ENCODE measurements at regions not wholly inside any gene's neighbourhood (a gene's known extent, or its start where the extent isn't known, plus 50 kb on each side); places are given as distances from the start of the nearest gene placed in this dataset.

- no peak for DNase-seq
These were observed 1752.9 kb downstream of the MAT2B start for GRCh38 chr5:165258197-165258771.

GRCh38 chr5:165260426-165260825 is 1755.0 kb downstream of the MAT2B start:
- DNase-seq, result no peak

GRCh38 chr5:165263536-165263935 is 1758.1 kb downstream of the MAT2B start:
- DNase-seq, result no peak

GRCh38 chr5:165266939-165267338 is 1761.5 kb downstream of the MAT2B start:
- no peak for DNase-seq

- no peak for DNase-seq
These were observed 1767.0 kb downstream of the MAT2B start for GRCh38 chr5:165272436-165272835.

DNA sequence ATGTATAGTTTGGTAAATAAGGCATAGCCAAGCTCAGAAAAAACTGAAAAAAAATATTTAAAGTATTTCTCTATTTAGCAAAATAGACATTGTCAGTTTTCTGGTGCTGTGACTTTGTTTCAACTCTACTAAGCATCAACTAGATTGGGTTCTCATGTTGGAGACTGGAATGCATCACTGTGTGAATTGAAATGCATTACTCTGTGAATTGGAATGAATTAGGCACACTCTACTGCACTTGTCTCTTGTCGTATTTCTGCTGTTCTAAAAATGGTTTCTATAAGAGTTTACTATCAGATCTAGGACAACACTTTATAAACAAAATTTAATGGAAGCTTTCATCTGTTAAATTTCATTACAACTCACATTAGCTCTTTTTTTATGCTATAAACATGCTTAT is 1772.2 kb downstream of the MAT2B start:
- DNase-seq, result no peak

- DNase-seq, result no peak
These were observed 1777.1 kb downstream of the MAT2B start for GRCh38 chr5:165282491-165282890.

- no peak for DNase-seq
These were observed 1781.3 kb downstream of the MAT2B start for GRCh38 chr5:165286692-165287091.

GRCh38 chr5:165290535-165290934 is 1785.1 kb downstream of the MAT2B start:
- no peak for DNase-seq

GRCh38 chr5:165296401-165297130 is 1791.1 kb downstream of the MAT2B start:
- DNase-seq, result no peak

DNA sequence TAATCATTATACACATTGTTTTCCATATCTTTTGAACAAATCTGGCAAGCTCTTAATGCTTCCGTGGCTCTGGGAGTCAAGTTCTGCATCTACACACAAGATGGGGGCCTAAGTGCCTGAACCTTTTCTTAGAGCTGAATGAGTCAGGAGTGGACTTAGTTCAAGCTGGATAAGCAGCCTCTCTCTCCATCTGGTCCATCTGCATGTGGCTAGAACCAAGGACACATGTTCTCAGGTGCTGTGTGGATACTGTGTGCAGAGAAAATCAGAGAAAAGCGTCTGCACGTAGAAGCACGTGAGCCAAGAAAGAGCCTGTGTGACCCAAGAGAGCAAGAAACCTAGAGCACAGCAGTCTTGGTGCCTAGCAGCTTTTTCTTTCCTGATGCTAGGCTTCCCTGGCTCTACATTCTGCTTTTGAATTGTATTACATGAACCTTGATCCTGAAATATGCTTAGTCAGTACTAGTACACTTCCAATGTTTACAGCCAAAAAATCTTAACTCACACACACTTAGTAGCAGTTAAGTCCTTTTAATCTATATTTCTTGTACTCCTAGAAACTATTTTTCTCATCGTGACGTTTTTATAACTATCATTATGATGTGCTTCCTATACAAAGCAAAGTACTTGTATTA is 1798.9 kb downstream of the MAT2B start:
- DNase-seq, result no peak

- DNase-seq, result no peak
These were observed 1800.2 kb downstream of the MAT2B start for GRCh38 chr5:165305596-165305995.

DNA sequence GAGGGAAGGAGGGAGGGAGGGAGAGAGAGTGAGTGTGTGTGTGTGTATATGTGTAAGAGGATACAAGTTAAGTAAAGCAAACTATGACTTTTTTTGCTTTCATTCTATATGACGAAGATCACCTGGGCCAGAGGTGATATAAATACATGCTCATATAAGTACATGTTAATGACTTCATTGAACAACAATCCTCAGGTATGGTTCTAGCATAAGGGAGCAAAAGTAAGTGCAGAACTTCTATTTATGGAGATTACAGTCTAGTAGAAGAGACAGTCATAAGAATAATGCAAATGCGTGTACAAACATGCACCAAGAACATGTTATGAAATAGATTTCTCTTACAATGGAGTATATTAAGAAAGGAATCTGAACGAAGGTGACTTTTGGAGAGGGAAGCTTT is 1804.0 kb downstream of the MAT2B start:
- DNase-seq, result no peak

DNA sequence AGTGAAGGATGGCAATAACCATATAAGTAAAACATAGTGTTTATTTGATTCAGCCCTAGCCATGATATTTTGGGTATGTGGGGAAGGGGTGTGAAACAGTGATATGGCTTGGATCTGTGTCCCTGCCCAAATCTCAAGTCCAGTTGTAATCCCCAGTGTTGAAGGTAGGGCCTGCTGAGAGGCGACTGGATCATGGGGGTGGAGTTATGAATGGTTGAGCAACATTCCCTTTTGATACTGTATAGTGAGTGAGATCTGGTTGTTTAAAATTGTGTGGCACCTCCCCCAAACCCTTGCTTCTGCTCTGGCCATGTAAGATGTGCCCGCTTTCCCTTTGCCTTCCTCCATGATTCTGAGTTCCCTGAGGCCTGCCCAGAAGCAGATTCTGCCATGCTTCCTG is 1804.6 kb downstream of the MAT2B start:
- DNase-seq, result no peak

- DNase-seq, result no peak
These were observed 1816.5 kb downstream of the MAT2B start for GRCh38 chr5:165321912-165322311.

DNA sequence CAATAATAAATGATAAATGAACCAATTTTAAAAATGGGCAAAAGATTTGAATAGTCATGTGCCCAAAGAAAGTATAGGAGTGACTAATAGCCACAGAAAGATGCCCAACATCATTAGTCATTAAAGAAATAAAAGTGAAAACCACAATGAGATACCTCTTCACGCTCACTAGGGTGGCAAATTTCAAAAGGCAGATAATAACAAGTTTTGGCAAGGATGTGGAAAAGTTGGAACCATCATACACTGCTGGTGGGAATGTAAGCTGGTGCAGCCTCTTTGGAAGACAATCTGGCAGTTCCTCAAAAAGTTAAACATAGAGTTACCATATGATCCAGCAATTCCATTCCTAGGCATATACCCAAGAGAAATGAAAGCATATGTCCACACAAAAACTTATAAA is 1819.8 kb downstream of the MAT2B start:
- DNase-seq, result no peak

DNA sequence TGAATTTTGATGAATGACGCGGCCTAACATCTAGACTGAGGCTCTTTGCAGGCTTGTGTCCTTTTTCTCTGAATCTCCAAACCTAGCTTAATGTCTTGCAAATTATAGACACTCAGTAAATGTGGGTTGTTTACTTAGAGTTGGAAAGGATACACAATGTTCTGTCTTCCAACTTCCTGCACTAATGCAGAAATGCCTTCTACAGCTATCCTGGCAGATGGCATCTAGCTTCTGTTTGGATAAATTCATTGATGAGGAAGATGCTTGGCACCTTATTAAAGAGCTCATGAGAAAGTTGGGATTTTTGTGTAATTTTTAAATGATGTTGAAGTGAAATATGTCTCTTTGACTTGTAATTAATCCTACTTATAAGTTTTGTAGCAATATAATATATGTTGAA is 1822.2 kb downstream of the MAT2B start:
- no peak for DNase-seq

- DNase-seq, result no peak
These were observed 1823.4 kb downstream of the MAT2B start for GRCh38 chr5:165328846-165329245.

DNA sequence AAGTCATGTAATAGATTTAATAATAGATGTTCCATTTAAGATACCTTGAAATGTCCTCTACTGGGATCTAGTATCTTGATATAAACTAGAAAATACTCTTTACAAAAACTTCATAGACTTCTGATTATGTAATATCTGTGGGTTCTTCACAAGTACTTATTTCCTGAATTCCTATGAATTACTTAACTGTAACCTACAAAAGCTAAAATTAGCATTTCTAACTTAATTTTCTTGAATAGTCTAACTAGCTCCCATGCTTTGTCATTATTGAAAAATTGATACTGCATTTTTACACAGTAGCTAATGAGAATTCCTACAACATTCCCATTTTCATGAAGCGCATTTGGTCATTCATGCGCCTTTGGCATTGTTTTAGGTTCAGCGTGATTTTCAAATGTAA is 1828.2 kb downstream of the MAT2B start:
- DNase-seq, result no peak

DNA sequence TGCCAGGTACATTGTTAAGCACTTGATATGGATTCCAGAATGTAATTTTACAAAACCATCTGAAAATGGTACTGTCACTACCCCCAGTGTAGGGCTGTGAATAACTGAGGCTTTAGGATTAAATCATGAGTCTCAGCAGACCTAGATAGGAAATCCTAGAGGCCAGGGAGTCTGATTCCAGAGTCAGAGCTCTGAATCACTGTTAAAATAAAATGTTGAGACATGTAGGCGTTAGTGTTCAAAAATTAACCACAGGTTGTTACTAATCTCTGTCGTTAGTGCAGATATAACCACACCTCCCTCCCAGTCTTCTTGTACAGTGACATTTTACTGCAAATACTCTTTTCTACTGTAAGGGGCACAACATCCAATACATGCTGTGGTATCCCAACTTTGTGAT is 1828.8 kb downstream of the MAT2B start:
- no peak for DNase-seq

DNA sequence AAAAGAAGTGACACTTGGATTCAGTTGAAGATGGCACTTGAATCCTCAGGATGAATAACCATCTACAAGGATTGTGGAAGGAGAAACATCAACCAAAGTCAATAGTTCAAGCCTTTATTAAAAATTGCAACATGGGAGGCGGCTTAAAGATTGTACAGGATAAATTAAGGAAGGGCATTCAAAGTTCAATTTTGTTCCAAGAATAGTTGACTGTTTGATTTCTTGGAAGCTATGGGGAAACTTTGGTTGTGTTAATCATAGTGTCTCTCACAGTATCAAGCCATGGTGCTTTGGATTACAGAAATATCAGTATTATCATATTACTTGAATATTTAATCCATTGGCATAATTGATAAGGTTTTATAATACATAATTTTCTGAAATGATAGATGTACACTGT is 1844.3 kb downstream of the MAT2B start:
- no peak for DNase-seq

- DNase-seq, result no peak
These were observed 1845.9 kb downstream of the MAT2B start for GRCh38 chr5:165351342-165351741.

- no peak for DNase-seq
These were observed 1854.9 kb downstream of the MAT2B start for GRCh38 chr5:165360366-165360765.

DNA sequence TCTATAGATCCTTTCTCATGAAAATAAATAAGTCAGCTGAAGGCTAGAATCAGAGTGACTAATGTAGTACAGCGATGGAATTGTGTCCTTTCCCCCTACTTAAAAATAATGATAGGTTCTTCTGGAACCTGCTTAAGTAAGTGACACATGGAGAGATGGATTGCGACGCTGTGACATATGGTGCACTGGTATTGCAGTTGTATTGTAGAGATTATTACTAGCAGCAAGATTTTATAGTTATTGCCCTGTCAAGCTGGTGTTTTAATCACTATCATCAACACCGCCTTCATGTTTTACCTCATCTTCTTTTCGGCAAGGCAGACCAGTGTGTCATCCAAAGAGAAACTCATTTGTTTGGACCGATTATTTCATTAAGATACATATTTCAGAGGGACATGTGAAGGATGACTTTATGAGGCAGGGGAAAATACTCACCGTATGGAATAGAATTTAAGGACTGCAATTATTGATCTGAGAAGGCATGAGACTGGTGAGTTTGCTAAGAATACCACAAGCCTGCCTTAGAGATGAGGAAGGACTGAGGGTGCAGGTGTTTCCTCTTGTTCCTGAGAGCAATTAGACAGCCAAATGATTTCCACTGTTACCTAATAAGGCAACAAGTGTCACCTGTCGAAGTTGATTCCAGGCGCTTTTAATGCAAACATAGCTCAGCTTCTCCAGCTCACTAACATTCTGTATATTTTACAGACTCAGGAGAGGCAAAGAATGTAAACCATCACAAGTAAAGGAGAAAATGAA is 1855.5 kb downstream of the MAT2B start:
- no peak for DNase-seq

All from right hindlimb (tissue), 1 donor.